ENCODE measurements at regions not wholly inside any gene's neighbourhood (a gene's known extent, or its start where the extent isn't known, plus 50 kb on each side); places are given as distances from the start of the nearest gene placed in this dataset.

- no peak for DNase-seq (ENCODE audit: low read depth)
- no peak overlapping the region for H3K4me3 ChIP-seq (ENCODE audit: low read depth, low read length)
- no peak for TF ChIP-seq CTCF (IDR thresholded peaks at IDR 0.05; ENCODE audit: insufficient read depth, low read length)
These were observed 1020.5 kb upstream of the AGA start for GRCh38 chr4:178462710-178463109.

GRCh38 chr4:178463747-178464146, 1021.5 kb upstream of the AGA start:
- TF ChIP-seq CTCF (IDR thresholded peaks at IDR 0.05; ENCODE audit: insufficient read depth, low read length), result no peak

GRCh38 chr4:178470996-178471784, 1029.0 kb upstream of the AGA start:
- no peak for DNase-seq (ENCODE audit: low read depth)
- no peak overlapping the region for H3K4me3 ChIP-seq (ENCODE audit: low read depth, low read length)
- no peak for TF ChIP-seq CTCF (IDR thresholded peaks at IDR 0.05; ENCODE audit: insufficient read depth, low read length)

More at GRCh38 chr4:178463747-178464146, 1021.5 kb upstream of the AGA start:
- no peak for DNase-seq (ENCODE audit: low read depth)
- no peak overlapping the region for H3K4me3 ChIP-seq (ENCODE audit: low read depth, low read length)

- no peak for DNase-seq (ENCODE audit: low read depth)
- H3K4me3 ChIP-seq (ENCODE audit: low read depth, low read length), result no peak overlapping the region
- no peak for TF ChIP-seq CTCF (IDR thresholded peaks at IDR 0.05; ENCODE audit: insufficient read depth, low read length)
These were observed 1029.8 kb upstream of the AGA start for GRCh38 chr4:178471994-178472393.

GRCh38 chr4:178480105-178480504, 1037.9 kb upstream of the AGA start:
- no peak for TF ChIP-seq CTCF (IDR thresholded peaks at IDR 0.05; ENCODE audit: insufficient read depth, low read length)

GRCh38 chr4:178480881-178481280, 1038.6 kb upstream of the AGA start:
- no peak for TF ChIP-seq CTCF (IDR thresholded peaks at IDR 0.05; ENCODE audit: insufficient read depth, low read length)
- H3K4me3 ChIP-seq (ENCODE audit: low read depth, low read length), result no peak overlapping the region
- DNase-seq (ENCODE audit: low read depth), result no peak

More at GRCh38 chr4:178480105-178480504, 1037.9 kb upstream of the AGA start:
- no peak overlapping the region for H3K4me3 ChIP-seq (ENCODE audit: low read depth, low read length)
- no peak for DNase-seq (ENCODE audit: low read depth)

- no peak overlapping the region for H3K4me3 ChIP-seq (ENCODE audit: low read depth, low read length)
- TF ChIP-seq CTCF (IDR thresholded peaks at IDR 0.05; ENCODE audit: insufficient read depth, low read length), result no peak
- DNase-seq (ENCODE audit: low read depth), result no peak
These were observed 1039.3 kb upstream of the AGA start for GRCh38 chr4:178481564-178481963.
